Fibroblast of villous mesenchyme (primary cell): ENCODE measurements at regions not wholly inside any gene's neighbourhood (a gene's known extent, or its start where the extent isn't known, plus 50 kb on each side); places are given as distances from the start of the nearest gene placed in this dataset.

Source experiments
- DNase-seq: peaks from one replicate; pipeline ENCODE4 v3.0.0-alpha.2; 2010; ENCODE audit warnings: low read depth
- H3K4me3 ChIP-seq: 2 replicates; pipeline ENCODE4 v1.5.1; 2011; ENCODE audit warnings: low read depth, mild to moderate bottlenecking, low read length
- CTCF ChIP-seq: IDR thresholded peaks from 2 replicates; pipeline ENCODE4 v1.5.1; 2012; ENCODE audit warnings: low read depth, mild to moderate bottlenecking, low read length; ENCODE audit not compliant: insufficient read depth

- no peak for TF ChIP-seq CTCF
- H3K4me3 ChIP-seq: no peak overlapping the region
- no peak for DNase-seq
Observed at GRCh38 chr3:35187908-35188307, 451.4 kb upstream of the ARPP21 start.

GRCh38 chr3:35194666-35195065, 444.7 kb upstream of the ARPP21 start:
- no peak overlapping the region for H3K4me3 ChIP-seq
- DNase-seq: no peak
- TF ChIP-seq CTCF: no peak

- TF ChIP-seq CTCF: no peak
- no peak overlapping the region for H3K4me3 ChIP-seq
- DNase-seq: no peak
Observed at GRCh38 chr3:35198857-35199256, 440.5 kb upstream of the ARPP21 start.

- DNase-seq: no peak
- no peak for TF ChIP-seq CTCF
- H3K4me3 ChIP-seq: no peak overlapping the region
Observed at GRCh38 chr3:35200056-35200455, 439.3 kb upstream of the ARPP21 start.

- no peak for DNase-seq
- no peak for TF ChIP-seq CTCF
- H3K4me3 ChIP-seq: no peak overlapping the region
Observed at GRCh38 chr3:35201211-35201610, 438.1 kb upstream of the ARPP21 start.

- DNase-seq: no peak
- H3K4me3 ChIP-seq: no peak overlapping the region
- TF ChIP-seq CTCF: no peak
Observed at GRCh38 chr3:35215525-35216500, 423.5 kb upstream of the ARPP21 start.
